ENCODE measurements at regions not wholly inside any gene's neighbourhood (a gene's known extent, or its start where the extent isn't known, plus 50 kb on each side); places are given as distances from the start of the nearest gene placed in this dataset.

DNA sequence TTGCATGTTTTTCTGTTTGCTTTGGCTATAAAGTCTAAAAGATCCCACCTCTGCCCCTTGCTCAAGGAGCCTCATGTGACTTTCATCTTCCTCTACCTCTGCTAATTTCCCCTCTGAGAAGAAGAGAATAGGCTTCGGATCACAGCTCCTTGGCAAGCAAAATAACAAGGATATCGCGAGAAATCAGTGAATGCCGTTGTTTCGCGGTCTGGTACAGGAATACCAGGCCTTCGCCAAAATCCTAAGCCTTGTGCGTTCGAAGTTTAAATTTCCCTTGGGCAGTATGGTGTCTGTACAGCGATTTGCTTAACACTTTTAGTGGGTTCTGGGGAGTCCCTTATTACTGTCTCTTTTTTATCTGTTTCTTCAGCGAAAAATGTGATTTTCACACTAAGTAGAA lies 142.3 kb downstream of the IRF8 start:
- TF ChIP-seq, protein P1, sequence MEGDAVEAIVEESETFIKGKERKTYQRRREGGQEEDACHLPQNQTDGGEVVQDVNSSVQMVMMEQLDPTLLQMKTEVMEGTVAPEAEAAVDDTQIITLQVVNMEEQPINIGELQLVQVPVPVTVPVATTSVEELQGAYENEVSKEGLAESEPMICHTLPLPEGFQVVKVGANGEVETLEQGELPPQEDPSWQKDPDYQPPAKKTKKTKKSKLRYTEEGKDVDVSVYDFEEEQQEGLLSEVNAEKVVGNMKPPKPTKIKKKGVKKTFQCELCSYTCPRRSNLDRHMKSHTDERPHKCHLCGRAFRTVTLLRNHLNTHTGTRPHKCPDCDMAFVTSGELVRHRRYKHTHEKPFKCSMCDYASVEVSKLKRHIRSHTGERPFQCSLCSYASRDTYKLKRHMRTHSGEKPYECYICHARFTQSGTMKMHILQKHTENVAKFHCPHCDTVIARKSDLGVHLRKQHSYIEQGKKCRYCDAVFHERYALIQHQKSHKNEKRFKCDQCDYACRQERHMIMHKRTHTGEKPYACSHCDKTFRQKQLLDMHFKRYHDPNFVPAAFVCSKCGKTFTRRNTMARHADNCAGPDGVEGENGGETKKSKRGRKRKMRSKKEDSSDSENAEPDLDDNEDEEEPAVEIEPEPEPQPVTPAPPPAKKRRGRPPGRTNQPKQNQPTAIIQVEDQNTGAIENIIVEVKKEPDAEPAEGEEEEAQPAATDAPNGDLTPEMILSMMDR (IDR thresholded peaks at IDR 0.05): no peak
- TF ChIP-seq POLR2A (IDR thresholded peaks at IDR 0.05): no peak

All from sigmoid colon (tissue), 3 donors.